NCI-H1694 (cell line): ENCODE measurements at regions not wholly inside any gene's neighbourhood (a gene's known extent, or its start where the extent isn't known, plus 50 kb on each side); places are given as distances from the start of the nearest gene placed in this dataset.
"Not testable (repeated sequence)": the region's sequence is repeated elsewhere in the genome, so short reads cannot be mapped to it uniquely, and the experiment has no call there.

Experiments used
- DNase-seq: peaks from one replicate; lab custom pipeline; 2025; lab: John Stamatoyannopoulos, UW

DNA sequence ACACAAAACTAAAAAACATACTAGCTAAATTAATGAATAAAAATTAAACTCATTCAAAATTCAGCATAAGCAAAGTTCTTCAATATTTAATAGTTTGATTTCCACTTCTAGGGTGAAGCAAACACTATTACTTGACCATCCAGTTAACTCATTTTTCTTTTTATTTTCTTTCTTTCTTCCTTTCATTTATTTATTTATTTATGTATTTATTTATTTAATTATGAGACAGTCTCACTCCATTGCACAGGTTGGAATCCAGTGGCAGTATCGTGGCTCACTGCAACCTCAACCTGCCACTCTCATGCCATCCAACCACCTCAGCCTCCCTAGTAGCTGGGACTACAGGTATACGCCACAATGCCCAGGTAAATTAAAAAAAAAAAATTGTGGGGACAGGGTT, 2069.5 kb downstream of the NCAM2 start:
- no peak for DNase-seq

DNA sequence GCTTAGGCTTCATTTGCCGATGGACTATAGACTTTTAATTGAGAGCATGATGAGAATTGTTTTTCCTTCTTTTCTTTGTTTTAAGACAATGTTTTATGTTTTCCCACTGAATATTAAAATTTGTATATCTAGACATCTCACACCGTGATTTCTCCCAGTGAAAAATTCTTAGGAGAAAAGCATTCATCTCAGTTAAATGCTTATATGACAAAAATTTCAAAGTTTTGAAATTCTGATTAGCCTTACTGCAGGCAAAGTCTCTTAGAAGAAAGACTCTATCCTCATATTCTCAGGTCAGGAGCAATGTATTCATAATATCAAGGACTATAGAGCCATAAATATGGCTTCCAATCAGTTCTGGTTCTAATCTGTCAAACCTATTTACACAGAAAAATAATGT, 2085.0 kb downstream of the NCAM2 start:
- DNase-seq: no peak

DNA sequence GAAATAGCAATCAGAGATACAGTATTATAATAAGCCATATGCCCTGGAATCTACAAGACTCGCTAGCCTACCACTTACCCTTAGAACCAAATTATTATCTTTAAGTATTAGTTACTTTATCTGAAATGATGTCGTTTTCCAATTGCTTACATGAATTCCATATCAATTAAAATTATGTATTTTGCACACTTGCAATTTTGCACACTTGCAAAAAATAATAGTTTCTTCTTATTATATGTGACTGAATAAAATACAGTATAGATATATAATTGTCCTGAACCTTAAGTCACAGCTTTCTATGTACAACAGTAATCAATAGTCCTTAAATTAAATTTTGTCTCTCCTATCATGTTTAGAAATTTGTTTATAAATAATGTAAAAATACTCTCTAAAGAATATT, 2095.1 kb downstream of the NCAM2 start:
- no peak for DNase-seq

GRCh38 chr21:23099185-23099584, 2101.0 kb downstream of the NCAM2 start:
- DNase-seq: no peak

GRCh38 chr21:23101111-23101510, 2102.9 kb downstream of the NCAM2 start:
- no peak for DNase-seq

GRCh38 chr21:23108533-23108932, 2110.3 kb downstream of the NCAM2 start:
- no peak for DNase-seq

DNA sequence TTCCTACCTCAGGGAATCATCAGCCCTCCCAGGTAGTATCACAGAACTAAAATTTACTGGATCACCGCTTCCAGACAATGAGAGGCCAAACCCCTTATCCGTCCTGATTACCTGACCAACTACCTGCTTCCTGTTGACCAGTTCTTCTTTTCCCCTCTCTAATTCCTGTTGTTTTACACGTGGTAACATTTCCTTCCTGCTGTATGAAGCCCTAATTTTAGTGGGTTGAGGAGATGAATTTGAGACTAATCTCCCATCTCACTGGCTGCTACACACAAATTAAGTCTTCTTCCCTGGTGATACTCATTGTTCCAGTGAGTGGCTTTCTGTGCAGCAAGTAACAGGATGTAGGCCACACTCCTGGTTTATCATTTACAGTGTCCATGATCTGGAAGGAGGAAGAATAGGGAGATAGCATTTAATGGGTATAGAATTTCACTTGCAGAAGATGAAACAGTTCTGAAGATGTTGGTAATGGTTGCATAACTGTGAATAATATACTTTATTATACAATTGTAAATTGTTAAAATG, 2112.9 kb downstream of the NCAM2 start:
- no peak for DNase-seq

DNA sequence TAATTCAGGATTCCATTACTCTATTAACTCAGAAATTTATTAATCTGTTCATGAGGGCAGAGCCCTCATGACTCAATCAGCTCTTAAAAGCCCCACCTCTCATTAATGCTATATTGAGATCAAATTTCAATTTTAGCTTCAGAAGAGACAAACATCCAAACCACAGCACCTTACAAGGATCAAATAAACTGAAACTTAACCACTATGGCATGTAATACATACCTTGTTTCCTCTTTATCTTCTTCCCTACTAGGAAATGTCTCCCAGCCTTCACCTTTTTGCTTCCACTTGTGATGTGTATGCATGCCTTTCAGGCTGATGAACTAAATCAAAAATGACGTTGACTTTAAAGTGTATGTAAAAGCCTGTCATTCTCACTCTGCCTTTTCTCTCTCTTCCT, 2121.3 kb downstream of the NCAM2 start:
- DNase-seq: no peak

GRCh38 chr21:23127973-23128372, 2129.8 kb downstream of the NCAM2 start:
- DNase-seq: no peak

- no peak for DNase-seq
Observed at GRCh38 chr21:23130308-23130707, 2132.1 kb downstream of the NCAM2 start.

GRCh38 chr21:23131177-23131576, 2133.0 kb downstream of the NCAM2 start:
- peak; percentile 12 for DNase-seq

DNA sequence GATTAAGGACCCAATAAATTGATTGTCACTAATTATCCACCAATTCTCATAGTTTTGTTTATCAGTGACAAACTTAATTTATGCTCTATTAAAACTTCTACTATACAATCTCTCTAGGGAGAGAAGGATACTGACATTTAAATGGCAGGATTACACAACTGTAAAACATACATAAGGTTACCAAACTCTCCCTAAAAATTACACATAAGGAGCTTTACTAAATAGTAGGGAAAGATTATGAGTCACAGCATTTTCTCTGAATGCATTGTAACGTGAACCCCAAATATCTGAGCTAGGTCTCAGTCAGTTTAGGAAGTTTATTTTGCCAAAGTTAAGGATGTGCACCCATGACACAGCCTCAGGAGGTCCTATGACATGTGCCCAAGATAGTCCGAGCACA, 2140.6 kb downstream of the NCAM2 start:
- DNase-seq: no peak

GRCh38 chr21:23152130-23152529, 2153.9 kb downstream of the NCAM2 start:
- DNase-seq: peak; percentile 7

DNA sequence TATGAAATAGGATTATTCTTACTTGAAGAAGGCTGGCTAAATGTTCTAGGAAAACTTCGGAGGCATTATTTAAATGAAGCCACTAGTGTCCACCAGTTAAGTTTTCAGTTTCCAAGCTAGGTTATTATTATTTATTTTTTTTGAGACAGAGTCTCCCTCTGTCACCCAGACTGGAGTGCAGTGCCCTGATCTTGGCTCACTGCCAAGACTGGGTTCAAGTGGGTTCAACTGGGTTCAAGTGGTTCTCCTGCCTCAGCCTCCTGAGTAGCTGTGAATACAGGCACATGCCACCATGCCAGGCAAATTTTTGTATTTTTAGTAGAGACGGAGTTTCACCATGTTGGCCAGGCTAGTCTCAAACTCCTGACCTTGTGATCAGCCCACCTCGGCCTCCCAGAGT, 2155.6 kb downstream of the NCAM2 start:
- DNase-seq: not testable (repeated sequence)

DNA sequence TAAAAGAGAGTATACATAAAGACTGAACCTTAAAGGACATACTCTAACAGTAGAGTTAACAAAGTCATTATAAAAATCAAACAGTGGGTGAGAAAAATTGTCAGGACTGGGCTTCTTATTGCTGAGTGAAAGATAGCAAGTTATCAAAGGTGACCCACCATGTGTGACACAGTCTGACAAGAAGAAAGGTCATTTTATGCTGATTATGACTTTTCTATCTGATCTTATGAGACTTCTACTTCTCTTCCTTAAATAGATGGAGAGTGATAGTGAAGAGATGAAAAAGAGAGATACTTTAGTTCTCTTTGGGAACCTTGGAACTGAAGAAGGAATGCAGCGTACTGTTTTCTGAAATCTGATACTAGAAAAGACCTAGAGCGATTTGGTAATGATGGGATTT, 2157.1 kb downstream of the NCAM2 start:
- no peak for DNase-seq

DNA sequence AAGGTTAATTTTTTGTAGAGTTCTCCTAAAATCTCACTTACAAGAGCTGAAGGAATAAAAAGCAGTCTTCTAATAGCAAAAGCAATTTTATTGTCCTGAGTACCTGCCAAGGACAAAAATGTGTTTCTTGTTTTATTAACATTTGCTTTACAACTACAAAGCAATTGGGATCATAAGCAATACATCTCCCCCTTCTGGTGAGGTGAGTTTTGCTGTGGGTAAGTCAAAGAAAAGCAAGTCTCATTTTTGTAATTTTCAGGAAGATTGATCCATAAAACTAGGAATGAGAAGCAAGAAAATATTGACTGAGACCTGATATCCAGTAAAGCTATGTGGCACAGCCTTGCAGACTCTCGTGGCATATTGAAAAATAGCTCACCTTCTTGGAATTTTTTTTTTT, 2162.7 kb downstream of the NCAM2 start:
- DNase-seq: no peak

DNA sequence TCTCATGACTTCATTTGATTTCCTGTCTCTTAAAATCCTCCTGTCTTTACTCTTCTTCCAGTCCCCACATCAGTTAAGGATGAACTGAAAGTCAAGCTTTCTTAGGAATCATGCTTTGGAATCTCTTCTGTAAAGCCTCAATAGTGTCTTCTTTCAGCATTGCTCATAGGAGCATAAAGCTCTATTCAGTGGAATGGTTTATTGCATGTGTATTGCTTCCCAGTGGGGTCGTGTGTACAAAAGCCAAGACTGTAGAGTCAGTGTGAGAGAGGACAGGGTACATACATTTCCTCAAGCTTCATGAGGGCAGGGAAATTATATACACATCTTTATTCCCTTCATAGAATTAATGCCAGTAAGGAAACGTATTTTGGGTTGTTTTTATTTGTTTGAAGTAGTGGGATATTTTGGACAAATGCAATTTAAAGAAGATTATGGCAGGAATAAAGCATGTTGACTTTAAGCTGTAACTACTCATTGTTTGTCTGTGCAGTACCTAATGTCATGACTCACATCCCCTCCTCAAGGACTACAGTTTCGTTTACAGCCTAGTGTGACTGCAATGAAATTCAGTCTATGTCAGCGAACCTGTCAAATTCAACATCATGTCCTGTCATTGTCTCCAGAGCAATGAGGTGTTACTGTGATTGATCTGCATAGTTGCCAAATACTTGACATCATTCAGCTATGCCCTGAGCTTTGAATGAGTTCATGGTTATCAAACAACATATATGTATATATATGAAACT, 2164.2 kb downstream of the NCAM2 start:
- DNase-seq: no peak
